ENCODE measurements at regions not wholly inside any gene's neighbourhood (a gene's known extent, or its start where the extent isn't known, plus 50 kb on each side); places are given as distances from the start of the nearest gene placed in this dataset.
A peak's percentile ranks its signal among the peaks of the same experiment; 100 is the strongest.

GRCh38 chr2:199588054-199588453, 130.3 kb upstream of the SATB2 start:
- intact Hi-C loops (cut with DNase I): no loop called here
- Histone ChIP-seq H3K9me3 (no peaks in the 10 kb centered on the region), H3K4me1 (no peaks in the 10 kb centered on the region), H3K27ac (no peak overlapping the region), H3K36me3 (no peaks in the 10 kb centered on the region), H3K4me3 (no peak overlapping the region), H3K27me3 (no peaks in the 10 kb centered on the region)
- TF ChIP-seq CTCF (IDR thresholded peaks at IDR 0.05) (no peak), POLR2A (IDR thresholded peaks at IDR 0.05) (no peak), EP300 (IDR thresholded peaks at IDR 0.05) (no peak), POLR2AphosphoS5 (IDR thresholded peaks at IDR 0.05) (no peak)
- DNase-seq: no peak
- WGBS, 2 donors: 43 to 76% methylated on average over 3 of the region's 3 CpGs

- no peak for TF ChIP-seq POLR2A (IDR thresholded peaks at IDR 0.05)
- peaks cover 0 to 5% (median 0%) of the 10 kb centered on the region in 4 donors for H3K4me1 ChIP-seq
- no peaks in the 10 kb centered on the region for H3K36me3 ChIP-seq
- no peak overlapping the region for H3K27ac ChIP-seq
- no peaks in the 10 kb centered on the region for H3K9me3 ChIP-seq
- 92 to 94% methylated on average over 2 of the region's 2 CpGs for WGBS, 2 donors
- no peak for DNase-seq
- H3K4me3 ChIP-seq: no peak overlapping the region
- no peaks in the 10 kb centered on the region for H3K27me3 ChIP-seq
- intact Hi-C loops (cut with DNase I): no loop called here
These were observed 128.9 kb upstream of the SATB2 start for GRCh38 chr2:199586646-199587045.

GRCh38 chr2:199583676-199584075, 125.9 kb upstream of the SATB2 start:
- Histone ChIP-seq H3K4me3 (no peak overlapping the region), H3K36me3 (no peaks in the 10 kb centered on the region), H3K4me1 (peaks cover 0 to 12% (median 7%) of the 10 kb centered on the region in 4 donors), H3K9me3 (no peaks in the 10 kb centered on the region), H3K27me3 (no peaks in the 10 kb centered on the region), H3K27ac (no peak overlapping the region)
- 36 to 59% methylated on average over 3 of the region's 3 CpGs for WGBS, 2 donors
- DNase-seq: no peak
- no peak for TF ChIP-seq POLR2A (IDR thresholded peaks at IDR 0.05)
- TF ChIP-seq POLR2AphosphoS5 (IDR thresholded peaks at IDR 0.05): no peak
- no peak for TF ChIP-seq CTCF (IDR thresholded peaks at IDR 0.05)
- no peak for TF ChIP-seq EP300 (IDR thresholded peaks at IDR 0.05)
- intact Hi-C loops (cut with DNase I): no loop called here

GRCh38 chr2:199581935-199582360, 124.2 kb upstream of the SATB2 start:
- H3K27ac ChIP-seq: peak overlapping the region in 3 of 4 donors; percentile 13 to 39 (median 22)
- WGBS, 2 donors: 53 to 77% methylated on average over 9 of the region's 9 CpGs

GRCh38 chr2:199581408-199581807, 123.7 kb upstream of the SATB2 start:
- H3K27ac ChIP-seq: peak overlapping the region in 3 of 4 donors; percentile 13 to 39 (median 22)
- 57 to 60% methylated on average over 4 of the region's 4 CpGs for WGBS, 2 donors
- intact Hi-C loops (cut with DNase I): no loop called here
- H3K27me3 ChIP-seq: no peaks in the 10 kb centered on the region
- no peaks in the 10 kb centered on the region for H3K9me3 ChIP-seq
- peaks cover 0 to 12% (median 7%) of the 10 kb centered on the region in 4 donors for H3K4me1 ChIP-seq
- no peak for TF ChIP-seq EP300 (IDR thresholded peaks at IDR 0.05)
- no peak for TF ChIP-seq CTCF (IDR thresholded peaks at IDR 0.05)
- no peak for TF ChIP-seq POLR2A (IDR thresholded peaks at IDR 0.05)
- no peak for TF ChIP-seq POLR2AphosphoS5 (IDR thresholded peaks at IDR 0.05)
- no peak for DNase-seq
- no peaks in the 10 kb centered on the region for H3K36me3 ChIP-seq
- H3K4me3 ChIP-seq: peak overlapping the region; percentile 20 to 45 (median 40)

More at GRCh38 chr2:199581935-199582360, 124.2 kb upstream of the SATB2 start:
- peak overlapping the region; percentile 20 to 45 (median 40) for H3K4me3 ChIP-seq
- H3K27me3 ChIP-seq: no peaks in the 10 kb centered on the region
- H3K36me3 ChIP-seq: no peaks in the 10 kb centered on the region
- no peak for DNase-seq
- no peaks in the 10 kb centered on the region for H3K9me3 ChIP-seq
- TF ChIP-seq POLR2A (IDR thresholded peaks at IDR 0.05) (no peak), POLR2AphosphoS5 (IDR thresholded peaks at IDR 0.05) (no peak), CTCF (IDR thresholded peaks at IDR 0.05) (no peak), EP300 (IDR thresholded peaks at IDR 0.05) (no peak)
- intact Hi-C loops (cut with DNase I): no loop called here
- peaks cover 0 to 12% (median 7%) of the 10 kb centered on the region in 4 donors for H3K4me1 ChIP-seq
